Kidney epithelial cell (primary cell): ENCODE measurements at regions not wholly inside any gene's neighbourhood (a gene's known extent, or its start where the extent isn't known, plus 50 kb on each side); places are given as distances from the start of the nearest gene placed in this dataset.

Experiments
- DNase-seq: peaks from one replicate; pipeline ENCODE4 v3.0.0-alpha.2; 2010; ENCODE audit warnings: low read depth
- H3K27me3 ChIP-seq: 2 replicates; pipeline ENCODE4 v1.6.0; 2011; ENCODE audit warnings: low read length; ENCODE audit not compliant: control insufficient read depth, insufficient read depth
- H3K36me3 ChIP-seq: 2 replicates; pipeline ENCODE4 v1.5.1; 2011; ENCODE audit warnings: low read length; ENCODE audit not compliant: control insufficient read depth, insufficient read depth
- H3K4me3 ChIP-seq: 2 replicates; pipeline ENCODE4 v1.5.1; 2011; ENCODE audit warnings: low read depth, mild to moderate bottlenecking, control low read depth, low read length
- CTCF ChIP-seq: IDR thresholded peaks from 2 replicates; pipeline ENCODE4 v1.5.1; 2011; ENCODE audit warnings: mild to moderate bottlenecking, moderate library complexity, low read length, control low read depth, inconsistent platforms; ENCODE audit not compliant: insufficient read depth, poor library complexity, severe bottlenecking

GRCh38 chr18:4557502-4557901, 102.4 kb upstream of the DLGAP1 start:
- no peak for DNase-seq
- Histone ChIP-seq H3K4me3 (no peak overlapping the region), H3K27me3 (no peaks in the 10 kb centered on the region), H3K36me3 (no peaks in the 10 kb centered on the region)
- no peak for TF ChIP-seq CTCF

GRCh38 chr18:4551001-4551360, 95.9 kb upstream of the DLGAP1 start:
- H3K36me3 ChIP-seq, result no peaks in the 10 kb centered on the region
- no peak for DNase-seq
- H3K27me3 ChIP-seq, result no peaks in the 10 kb centered on the region
- TF ChIP-seq CTCF, result no peak
- no peak overlapping the region for H3K4me3 ChIP-seq

GRCh38 chr18:4549164-4549872, 94.2 kb upstream of the DLGAP1 start:
- no peak for DNase-seq
- no peak overlapping the region for H3K4me3 ChIP-seq
- no peaks in the 10 kb centered on the region for H3K27me3 ChIP-seq
- TF ChIP-seq CTCF, result no peak
- no peaks in the 10 kb centered on the region for H3K36me3 ChIP-seq

GRCh38 chr18:4547126-4547525, 92.0 kb upstream of the DLGAP1 start:
- no peak overlapping the region for H3K4me3 ChIP-seq
- DNase-seq, result no peak
- TF ChIP-seq CTCF, result no peak
- no peaks in the 10 kb centered on the region for H3K36me3 ChIP-seq
- no peaks in the 10 kb centered on the region for H3K27me3 ChIP-seq

GRCh38 chr18:4544142-4544541, 89.0 kb upstream of the DLGAP1 start:
- Histone ChIP-seq H3K27me3 (no peaks in the 10 kb centered on the region), H3K4me3 (no peak overlapping the region), H3K36me3 (no peaks in the 10 kb centered on the region)
- no peak for TF ChIP-seq CTCF
- DNase-seq, result no peak

GRCh38 chr18:4543711-4544110, 88.6 kb upstream of the DLGAP1 start:
- Histone ChIP-seq H3K36me3 (no peaks in the 10 kb centered on the region), H3K4me3 (no peak overlapping the region), H3K27me3 (no peaks in the 10 kb centered on the region)
- TF ChIP-seq CTCF, result no peak
- DNase-seq, result no peak
